ENCODE measurements at regions not wholly inside any gene's neighbourhood (a gene's known extent, or its start where the extent isn't known, plus 50 kb on each side); places are given as distances from the start of the nearest gene placed in this dataset.

GRCh38 chr15:47502041-47502440, 215.3 kb upstream of the SEMA6D start:
- POLR2A ChIA-PET: no interaction called here
- no peak overlapping the region for H3K9ac ChIP-seq (ENCODE audit: low read length)
- no peaks in the 10 kb centered on the region for H3K4me1 ChIP-seq (ENCODE audit: control insufficient read depth in 1 of 2, insufficient read depth in 2 of 2, low read length in 2 of 2)
- intact Hi-C loops (cut with micrococcal nuclease): no loop called here
- CTCF ChIA-PET: no interaction called here
- no peaks in the 10 kb centered on the region for H3K9me2 ChIP-seq (ENCODE audit: insufficient read depth)
- H2AFZ ChIP-seq (ENCODE audit: low read depth, low read length, poor library complexity, severe bottlenecking): no peak overlapping the region
- no peaks in the 10 kb centered on the region for H3K27me3 ChIP-seq (ENCODE audit: insufficient read depth, low read length)
- no peak overlapping the region for H3K4me2 ChIP-seq (ENCODE audit: low read length)
- no peak for DNase-seq (ENCODE audit: low read depth, low spot score)
- H4K20me1 ChIP-seq (ENCODE audit: insufficient read depth): no peaks in the 10 kb centered on the region
- no peak for ATAC-seq
- TF ChIP-seq SP1 (IDR thresholded peaks at IDR 0.05; ENCODE audit: low read depth): no peak
- no TSS peak for BruUV-seq (replicated peaks)
- RAD21 ChIA-PET (ENCODE audit: low non-redundant PET in 1 of 2, low total read pairs in 2 of 2, uncharacterized antibody in 2 of 2, unreplicated experiment in 2 of 2): no interaction called here
- no peaks in the 10 kb centered on the region for H3K36me3 ChIP-seq (ENCODE audit: control insufficient read depth in 1 of 2, insufficient read depth in 2 of 2, low read length in 2 of 2)
- H3K4me3 ChIP-seq (replicated peaks in 1 of 2; ENCODE audit: low read depth in 1 of 2, low read length in 2 of 2): no peak overlapping the region
- H3K27ac ChIP-seq (ENCODE audit: low read depth, low read length): no peak overlapping the region
- H3K79me2 ChIP-seq (ENCODE audit: insufficient read depth, low read length): no peaks in the 10 kb centered on the region
- H3K9me3 ChIP-seq (ENCODE audit: control insufficient read depth in 1 of 2, insufficient read depth in 1 of 2, low read depth in 1 of 2, low read length in 2 of 2): peaks cover 0 to 57% of the 10 kb centered on the region in 2 experiments; a peak in 2 of 4 replicates

- Histone ChIP-seq H3K36me3 (ENCODE audit: control insufficient read depth in 1 of 2, insufficient read depth in 2 of 2, low read length in 2 of 2) (no peaks in the 10 kb centered on the region), H3K79me2 (ENCODE audit: insufficient read depth, low read length) (no peaks in the 10 kb centered on the region), H3K4me2 (ENCODE audit: low read length) (no peak overlapping the region), H3K27ac (ENCODE audit: low read depth, low read length) (no peak overlapping the region), H3K9me2 (ENCODE audit: insufficient read depth) (no peaks in the 10 kb centered on the region), H4K20me1 (ENCODE audit: insufficient read depth) (no peaks in the 10 kb centered on the region), H3K4me3 (replicated peaks in 1 of 2; ENCODE audit: low read depth in 1 of 2, low read length in 2 of 2) (no peak overlapping the region), H3K9ac (ENCODE audit: low read length) (no peak overlapping the region), H3K9me3 (ENCODE audit: control insufficient read depth in 1 of 2, insufficient read depth in 1 of 2, low read depth in 1 of 2, low read length in 2 of 2) (peaks cover 5 to 47% of the 10 kb centered on the region in 2 experiments; a peak in 2 of 4 replicates), H2AFZ (ENCODE audit: low read depth, low read length, poor library complexity, severe bottlenecking) (no peak overlapping the region), H3K4me1 (ENCODE audit: control insufficient read depth in 1 of 2, insufficient read depth in 2 of 2, low read length in 2 of 2) (no peaks in the 10 kb centered on the region), H3K27me3 (ENCODE audit: insufficient read depth, low read length) (no peaks in the 10 kb centered on the region)
- no peak for ATAC-seq
- RAD21 ChIA-PET (ENCODE audit: low non-redundant PET in 1 of 2, low total read pairs in 2 of 2, uncharacterized antibody in 2 of 2, unreplicated experiment in 2 of 2): no interaction called here
- intact Hi-C loops (cut with micrococcal nuclease): no loop called here
- CTCF ChIA-PET: no interaction called here
- POLR2A ChIA-PET: no interaction called here
- no peak for DNase-seq (ENCODE audit: low read depth, low spot score)
- BruUV-seq (replicated peaks): no TSS peak
- TF ChIP-seq SP1 (IDR thresholded peaks at IDR 0.05; ENCODE audit: low read depth) (no peak), CBX3 (IDR thresholded peaks at IDR 0.05; ENCODE audit: low read depth) (no peak), ZBTB33 (IDR thresholded peaks at IDR 0.05; ENCODE audit: extremely low read depth, insufficient replicate concordance, low read length) (no peak), EZH2phosphoT487 (IDR thresholded peaks at IDR 0.05; ENCODE audit: borderline replicate concordance) (no peak), CTCF (IDR thresholded peaks at IDR 0.05 in 2 of 3, conservative IDR thresholded peaks at IDR 0.05 in 1 of 3; ENCODE audit: borderline replicate concordance in 1 of 3, insufficient read depth in 1 of 3, low read depth in 2 of 3, low read length in 2 of 3) (no peak), POLR2A (IDR thresholded peaks at IDR 0.05; ENCODE audit: borderline replicate concordance, extremely low read depth, insufficient read depth, insufficient read length) (no peak), SRF (IDR thresholded peaks at IDR 0.05; ENCODE audit: low read depth) (no peak), ZNF274 (IDR thresholded peaks at IDR 0.05; ENCODE audit: low read depth, low read length) (no peak), ELF1 (IDR thresholded peaks at IDR 0.05; ENCODE audit: borderline replicate concordance, low read depth) (no peak), FOSL1 (IDR thresholded peaks at IDR 0.05; ENCODE audit: low read depth) (no peak), CEBPB (IDR thresholded peaks at IDR 0.05; ENCODE audit: low read depth) (no peak)
- TF ChIP-seq, protein P1, sequence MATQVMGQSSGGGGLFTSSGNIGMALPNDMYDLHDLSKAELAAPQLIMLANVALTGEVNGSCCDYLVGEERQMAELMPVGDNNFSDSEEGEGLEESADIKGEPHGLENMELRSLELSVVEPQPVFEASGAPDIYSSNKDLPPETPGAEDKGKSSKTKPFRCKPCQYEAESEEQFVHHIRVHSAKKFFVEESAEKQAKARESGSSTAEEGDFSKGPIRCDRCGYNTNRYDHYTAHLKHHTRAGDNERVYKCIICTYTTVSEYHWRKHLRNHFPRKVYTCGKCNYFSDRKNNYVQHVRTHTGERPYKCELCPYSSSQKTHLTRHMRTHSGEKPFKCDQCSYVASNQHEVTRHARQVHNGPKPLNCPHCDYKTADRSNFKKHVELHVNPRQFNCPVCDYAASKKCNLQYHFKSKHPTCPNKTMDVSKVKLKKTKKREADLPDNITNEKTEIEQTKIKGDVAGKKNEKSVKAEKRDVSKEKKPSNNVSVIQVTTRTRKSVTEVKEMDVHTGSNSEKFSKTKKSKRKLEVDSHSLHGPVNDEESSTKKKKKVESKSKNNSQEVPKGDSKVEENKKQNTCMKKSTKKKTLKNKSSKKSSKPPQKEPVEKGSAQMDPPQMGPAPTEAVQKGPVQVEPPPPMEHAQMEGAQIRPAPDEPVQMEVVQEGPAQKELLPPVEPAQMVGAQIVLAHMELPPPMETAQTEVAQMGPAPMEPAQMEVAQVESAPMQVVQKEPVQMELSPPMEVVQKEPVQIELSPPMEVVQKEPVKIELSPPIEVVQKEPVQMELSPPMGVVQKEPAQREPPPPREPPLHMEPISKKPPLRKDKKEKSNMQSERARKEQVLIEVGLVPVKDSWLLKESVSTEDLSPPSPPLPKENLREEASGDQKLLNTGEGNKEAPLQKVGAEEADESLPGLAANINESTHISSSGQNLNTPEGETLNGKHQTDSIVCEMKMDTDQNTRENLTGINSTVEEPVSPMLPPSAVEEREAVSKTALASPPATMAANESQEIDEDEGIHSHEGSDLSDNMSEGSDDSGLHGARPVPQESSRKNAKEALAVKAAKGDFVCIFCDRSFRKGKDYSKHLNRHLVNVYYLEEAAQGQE (IDR thresholded peaks at IDR 0.05; ENCODE audit: low read depth): no peak
- TF ChIP-seq, protein P2, sequence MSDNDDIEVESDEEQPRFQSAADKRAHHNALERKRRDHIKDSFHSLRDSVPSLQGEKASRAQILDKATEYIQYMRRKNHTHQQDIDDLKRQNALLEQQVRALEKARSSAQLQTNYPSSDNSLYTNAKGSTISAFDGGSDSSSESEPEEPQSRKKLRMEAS (IDR thresholded peaks at IDR 0.05): no peak
These were observed 213.4 kb upstream of the SEMA6D start for GRCh38 chr15:47503876-47504275.

Measured in HCT116 (cell line).